Stimulated activated CD8-positive, alpha-beta memory T cell treated with anti-CD3 and anti-CD28 coated beads, Interleukin-7, amount 100 ng/mL, for 48 hours (primary cell): ENCODE measurements at regions not wholly inside any gene's neighbourhood (a gene's known extent, or its start where the extent isn't known, plus 50 kb on each side); places are given as distances from the start of the nearest gene placed in this dataset.

ENCODE experiments used
- DNase-seq, 2 donors: peaks; one replicate each; pipeline ENCODE4 v3.0.0-alpha.2; 2020; ENCODE audit warnings: low read depth in 1 of 2; ENCODE audit errors: extremely low read depth in 1 of 2

- DNase-seq = no peak
These were observed 55.3 kb upstream of the AMN1 start for GRCh38 chr12:31783996-31784645.

- no peak for DNase-seq
These were observed 54.7 kb upstream of the AMN1 start for GRCh38 chr12:31783556-31783955.

- no peak for DNase-seq
These were observed 53.2 kb upstream of the AMN1 start for GRCh38 chr12:31781894-31782540.

- DNase-seq = no peak
These were observed 51.3 kb upstream of the AMN1 start for GRCh38 chr12:31780096-31780495.

GRCh38 chr12:31778687-31779086 is 49.9 kb upstream of the AMN1 start:
- DNase-seq = no peak
